KMS-11 (cell line): ENCODE measurements at regions not wholly inside any gene's neighbourhood (a gene's known extent, or its start where the extent isn't known, plus 50 kb on each side); places are given as distances from the start of the nearest gene placed in this dataset.

ENCODE experiments used
- H2AFZ ChIP-seq: fragments of 200-600 bp; sonication (generic); 2 replicates; pipeline ENCODE4 v1.6.1; 2016; ENCODE audit warnings: antibody characterized with exemption, mixed run types, low read depth
- H3K27ac ChIP-seq: fragments of 200-600 bp; sonication (generic); 2 replicates; pipeline ENCODE4 v1.6.1; 2016; ENCODE audit warnings: mild to moderate bottlenecking, mixed run types
- H3K27me3 ChIP-seq: fragments of 200-600 bp; sonication (generic); 2 replicates; pipeline ENCODE4 v1.6.1; 2017; ENCODE audit warnings: mild to moderate bottlenecking, low read depth, mixed run types, moderate library complexity; ENCODE audit not compliant: insufficient read depth
- H3K36me3 ChIP-seq: fragments of 200-600 bp; sonication (generic); 2 replicates; pipeline ENCODE4 v1.6.1; 2017; ENCODE audit warnings: mild to moderate bottlenecking, mixed run types; ENCODE audit not compliant: insufficient read depth
- H3K4me1 ChIP-seq: fragments of 200-600 bp; sonication (generic); 2 replicates; pipeline ENCODE4 v1.6.1; 2016; ENCODE audit warnings: mild to moderate bottlenecking, low read depth, mixed run types; ENCODE audit not compliant: poor library complexity, severe bottlenecking
- H3K4me2 ChIP-seq: fragments of 200-600 bp; sonication (generic); 2 replicates; pipeline ENCODE4 v1.7.0; 2016; ENCODE audit warnings: mild to moderate bottlenecking, mixed run types
- H3K4me3 ChIP-seq: fragments of 200-600 bp; sonication (generic); IDR thresholded peaks from 2 replicates; pipeline ENCODE4 v1.6.1; 2017; ENCODE audit warnings: low read depth, low read length, mixed read lengths; ENCODE audit not compliant: insufficient read depth
- H3K79me2 ChIP-seq: fragments of 200-600 bp; sonication (generic); 2 replicates; pipeline ENCODE4 v1.6.1; 2016; ENCODE audit warnings: low read depth, mixed run types; ENCODE audit not compliant: insufficient read depth
- H3K9ac ChIP-seq: fragments of 200-600 bp; sonication (generic); 2 replicates; pipeline ENCODE4 v1.6.1; 2016; ENCODE audit warnings: mild to moderate bottlenecking, mixed run types
- H4K20me1 ChIP-seq: fragments of 200-600 bp; sonication (generic); 2 replicates; pipeline ENCODE4 v1.6.1; 2016; ENCODE audit warnings: mild to moderate bottlenecking, mixed run types; ENCODE audit not compliant: insufficient read depth
- CTCF ChIP-seq: fragments of 200-600 bp; sonication (generic); conservative IDR thresholded peaks from 2 replicates; pipeline ENCODE4 v1.6.1; 2017; ENCODE audit warnings: low read depth, mild to moderate bottlenecking, antibody characterized with exemption, low read length, moderate library complexity, mixed read lengths

DNA sequence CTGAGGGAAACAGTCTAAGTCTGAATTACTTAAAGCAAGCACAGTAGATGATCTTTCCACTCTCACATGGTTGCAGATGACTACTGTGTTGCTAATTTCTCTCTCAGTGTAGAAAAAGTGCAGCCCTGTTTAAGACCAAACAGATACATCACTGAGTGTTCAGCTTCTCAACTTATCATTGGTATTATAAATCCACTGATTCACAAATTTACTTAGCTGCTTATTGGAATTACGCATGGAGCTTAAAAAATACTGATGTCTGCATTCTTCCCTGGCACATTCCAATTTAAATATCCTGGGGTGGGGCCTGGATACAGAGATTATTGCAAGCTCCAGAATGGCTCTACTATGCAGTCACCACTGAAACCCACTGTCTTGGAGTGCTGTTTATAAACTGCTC, 411.2 kb downstream of the RND3 start:
- H3K79me2 ChIP-seq: no peaks in the 10 kb centered on the region
- H3K4me2 ChIP-seq: no peak overlapping the region

GRCh38 chr2:150075831-150076230, 411.6 kb downstream of the RND3 start:
- Histone ChIP-seq H3K27ac (no peak overlapping the region), H3K27me3 (no peaks in the 10 kb centered on the region), H3K79me2 (no peaks in the 10 kb centered on the region), H3K4me1 (peaks cover 8% of the 10 kb centered on the region), H2AFZ (no peak overlapping the region), H3K4me2 (no peak overlapping the region), H4K20me1 (no peaks in the 10 kb centered on the region), H3K4me3 (no peak overlapping the region), H3K36me3 (no peaks in the 10 kb centered on the region), H3K9ac (no peak overlapping the region)
- no peak for TF ChIP-seq CTCF

More for the DNA sequence above, 411.2 kb downstream of the RND3 start:
- Histone ChIP-seq H3K4me3 (no peak overlapping the region), H4K20me1 (no peaks in the 10 kb centered on the region), H3K36me3 (no peaks in the 10 kb centered on the region), H2AFZ (no peak overlapping the region), H3K9ac (no peak overlapping the region), H3K4me1 (peaks cover 8% of the 10 kb centered on the region), H3K27me3 (no peaks in the 10 kb centered on the region), H3K27ac (no peak overlapping the region)
- TF ChIP-seq CTCF: no peak

- Histone ChIP-seq H3K27me3 (no peaks in the 10 kb centered on the region), H3K4me2 (no peak overlapping the region), H3K4me1 (no peaks in the 10 kb centered on the region), H3K9ac (no peak overlapping the region), H4K20me1 (no peaks in the 10 kb centered on the region), H2AFZ (no peak overlapping the region), H3K79me2 (no peaks in the 10 kb centered on the region), H3K27ac (no peak overlapping the region), H3K36me3 (no peaks in the 10 kb centered on the region), H3K4me3 (no peak overlapping the region)
- no peak for TF ChIP-seq CTCF
Measured at GRCh38 chr2:150066490-150066889, 421.0 kb downstream of the RND3 start.

DNA sequence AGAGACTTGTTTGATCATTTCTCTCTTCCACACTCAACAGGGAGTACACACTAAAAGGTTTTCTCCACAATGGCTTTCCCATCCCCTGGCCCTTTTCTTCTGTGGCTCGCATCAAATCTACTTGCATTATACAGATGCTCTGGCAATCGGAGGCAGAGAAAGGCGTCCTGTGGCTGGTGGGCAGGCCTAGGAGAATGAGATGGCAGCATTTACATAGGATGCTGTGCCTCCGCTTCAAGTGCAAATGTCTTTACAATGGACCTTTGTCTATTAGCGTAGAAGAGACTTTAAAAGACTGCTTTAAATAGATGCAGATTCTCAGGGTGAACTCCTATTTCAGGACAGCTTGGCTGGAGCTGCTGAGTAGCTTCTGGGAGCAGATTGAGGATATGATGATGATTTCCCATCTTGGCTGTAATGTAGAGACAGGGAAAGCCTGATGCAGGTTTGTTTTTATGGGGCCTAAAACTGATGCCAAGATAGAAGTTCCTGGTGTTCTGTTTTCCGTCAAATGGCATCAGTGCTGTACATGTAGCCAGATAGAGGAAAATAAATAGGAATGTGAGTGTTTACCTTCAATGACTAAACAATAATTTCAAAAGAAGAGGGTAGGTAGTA, 423.4 kb downstream of the RND3 start:
- no peaks in the 10 kb centered on the region for H3K36me3 ChIP-seq
- H3K4me1 ChIP-seq: no peaks in the 10 kb centered on the region
- H2AFZ ChIP-seq: no peak overlapping the region
- H3K27ac ChIP-seq: no peak overlapping the region
- H3K4me2 ChIP-seq: no peak overlapping the region
- no peak for TF ChIP-seq CTCF
- H3K4me3 ChIP-seq: no peak overlapping the region
- H4K20me1 ChIP-seq: no peaks in the 10 kb centered on the region
- H3K9ac ChIP-seq: no peak overlapping the region
- H3K27me3 ChIP-seq: no peaks in the 10 kb centered on the region
- no peaks in the 10 kb centered on the region for H3K79me2 ChIP-seq
